Globus pallidus (tissue), 1 donor: ENCODE measurements at regions not wholly inside any gene's neighbourhood (a gene's known extent, or its start where the extent isn't known, plus 50 kb on each side); places are given as distances from the start of the nearest gene placed in this dataset.

Source experiments
- DNase-seq: peaks from one replicate; pipeline ENCODE4 v3.0.0-alpha.2; 2015; ENCODE audit warnings: low spot score

DNA sequence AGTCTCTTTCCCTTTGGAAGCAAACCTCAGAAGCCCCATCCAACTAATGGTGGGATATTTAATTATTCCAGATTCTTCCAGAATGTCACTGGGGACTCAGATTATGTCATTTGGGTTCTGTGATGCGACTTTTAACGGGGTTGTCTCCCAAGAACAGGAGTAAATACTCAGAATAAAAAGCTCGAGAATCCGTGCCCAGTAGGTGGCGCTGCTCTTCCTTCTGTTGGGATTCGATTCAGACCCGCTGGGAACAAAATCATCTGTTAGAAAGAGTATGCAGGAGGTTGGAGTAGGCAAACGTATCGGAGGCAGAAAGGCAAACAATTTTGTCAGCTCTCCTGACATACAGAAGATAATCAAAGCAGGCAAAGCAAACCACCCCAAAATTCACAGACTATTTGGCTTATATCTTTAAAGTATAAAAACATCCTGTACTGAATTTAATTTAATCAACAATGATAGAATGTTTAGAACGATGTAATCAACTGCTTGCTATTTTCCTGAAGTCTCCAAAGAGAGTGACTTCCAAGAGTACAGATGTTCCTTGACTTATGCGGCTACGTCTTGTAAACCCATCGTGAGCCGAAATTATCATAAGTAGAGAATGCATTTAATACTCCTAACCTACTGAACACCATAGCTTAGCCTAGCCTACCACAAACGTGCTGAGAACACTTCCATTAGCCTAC lies 169.8 kb upstream of the RAI14 start:
- peak; percentile 95 for DNase-seq

DNA sequence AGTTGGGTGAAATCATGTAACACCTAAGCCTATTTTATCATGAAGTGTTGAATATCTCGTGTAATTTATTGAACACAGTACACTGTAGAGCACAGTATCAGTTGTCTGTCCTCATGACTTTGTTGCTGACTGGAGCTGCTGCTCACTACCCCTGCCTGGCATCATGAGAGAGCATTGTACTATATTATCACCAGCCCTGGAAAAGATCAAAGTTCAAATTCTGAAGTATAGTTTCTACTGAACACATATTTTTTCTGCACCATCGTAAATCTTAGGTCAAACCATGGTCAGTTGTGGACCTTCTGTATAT lies 169.3 kb upstream of the RAI14 start:
- DNase-seq, result no peak

DNA sequence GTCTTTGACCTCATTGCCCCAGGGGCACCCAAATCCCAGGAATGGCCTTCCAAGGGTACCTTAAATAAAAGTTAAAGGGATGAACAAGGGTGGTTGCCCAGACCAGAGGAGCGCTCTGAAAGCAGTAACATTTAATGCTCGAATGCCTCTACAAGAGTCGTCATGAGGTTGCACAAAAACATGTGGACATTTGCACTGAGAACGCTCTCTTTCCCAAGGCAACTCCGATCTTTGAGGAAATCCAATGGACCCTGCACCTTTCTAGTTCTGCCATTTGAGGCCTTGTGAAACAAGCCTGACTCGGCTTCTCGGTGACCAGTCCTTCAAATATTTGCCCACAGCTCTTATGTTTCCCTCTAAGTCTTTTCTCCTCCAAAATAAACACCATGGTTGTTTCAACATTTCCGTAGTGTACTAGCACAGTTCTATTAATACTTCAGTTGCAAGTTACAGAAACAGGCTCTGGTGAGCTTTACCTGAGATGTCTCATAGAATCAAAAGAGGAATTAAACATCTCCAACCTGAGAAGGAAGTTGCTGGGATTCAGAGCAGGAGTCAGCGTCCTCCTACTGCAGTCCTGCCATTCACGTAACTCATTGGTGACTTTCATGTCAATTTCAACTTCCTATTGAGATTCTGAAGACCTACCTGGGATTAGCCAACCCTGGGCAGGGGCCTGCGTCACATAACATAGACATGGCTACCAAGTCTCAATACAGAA lies 168.8 kb upstream of the RAI14 start:
- DNase-seq, result no peak

DNA sequence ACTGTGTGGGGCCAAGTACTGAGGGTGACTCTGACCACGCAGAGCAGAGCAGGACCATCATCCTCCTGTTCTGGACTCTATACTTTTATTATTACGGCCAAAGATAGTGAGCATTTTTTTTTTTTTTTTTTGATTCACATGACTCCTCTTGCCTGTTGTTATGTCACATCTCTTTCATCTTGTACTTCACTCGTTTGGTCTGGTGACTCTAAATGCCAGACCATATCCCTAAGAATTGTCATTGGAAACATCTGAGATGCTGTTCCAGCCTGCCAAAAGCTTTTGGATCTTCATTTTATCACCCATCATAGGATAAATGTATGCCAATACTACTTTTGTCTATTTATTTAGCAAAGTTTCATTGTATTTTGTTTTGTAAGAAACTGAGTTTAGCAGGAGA lies 168.2 kb upstream of the RAI14 start:
- no peak for DNase-seq

DNA sequence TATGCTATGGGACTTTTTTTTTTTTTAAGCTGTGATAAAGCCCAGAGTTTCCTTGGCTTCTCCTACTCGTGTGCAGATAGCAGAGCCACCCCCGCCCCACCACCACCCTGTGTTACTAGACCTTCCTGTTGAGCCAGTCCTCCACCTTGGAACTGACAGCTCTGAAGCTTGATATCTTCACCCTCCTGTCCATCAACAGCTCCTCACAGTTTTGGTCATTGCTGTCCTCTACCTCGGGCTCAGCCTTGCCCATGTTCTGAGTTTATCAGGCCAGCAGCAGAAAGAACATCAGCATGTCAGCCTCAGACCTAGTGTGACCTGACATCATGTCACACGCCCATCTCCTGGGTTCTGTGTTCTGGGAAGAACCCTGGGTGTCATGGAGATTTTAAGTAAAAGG lies 167.1 kb upstream of the RAI14 start:
- DNase-seq, result no peak

DNA sequence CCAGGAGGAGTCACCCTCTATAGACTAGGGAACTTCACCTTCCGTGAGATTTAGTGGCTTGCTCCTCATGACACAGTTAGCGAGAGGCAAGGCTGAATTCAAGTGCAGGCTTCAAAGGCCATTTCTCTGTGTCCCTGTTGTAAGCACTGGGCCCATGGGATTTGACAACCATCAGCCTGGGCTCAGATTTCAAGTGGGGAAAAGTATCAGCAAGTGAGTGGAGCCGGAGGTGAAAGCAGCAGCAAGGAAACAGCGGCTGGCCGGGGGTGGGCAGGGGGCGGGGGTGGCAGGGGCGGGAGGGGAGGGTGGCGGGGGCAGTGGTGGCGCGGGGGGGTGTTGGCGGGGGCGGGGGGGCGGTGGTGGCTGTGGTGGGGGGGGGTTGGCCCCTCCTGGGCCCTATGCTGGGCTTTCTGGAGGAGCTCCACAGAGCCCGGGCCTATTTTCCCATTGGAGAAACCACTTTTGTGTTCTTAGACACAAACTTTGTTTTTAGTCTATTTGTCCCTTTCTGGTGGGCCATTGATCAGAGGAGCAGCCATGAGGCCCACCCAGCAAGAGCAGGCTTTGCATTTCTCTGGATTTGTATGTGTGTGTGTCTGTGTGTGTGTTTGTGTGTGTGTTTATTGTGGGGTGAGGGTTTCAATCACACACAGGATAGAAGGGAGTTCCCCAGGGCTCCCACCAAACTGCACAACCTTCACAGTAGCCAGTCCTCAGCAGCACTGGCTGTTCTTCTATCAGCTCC lies 165.4 kb upstream of the RAI14 start:
- DNase-seq, result no peak

DNA sequence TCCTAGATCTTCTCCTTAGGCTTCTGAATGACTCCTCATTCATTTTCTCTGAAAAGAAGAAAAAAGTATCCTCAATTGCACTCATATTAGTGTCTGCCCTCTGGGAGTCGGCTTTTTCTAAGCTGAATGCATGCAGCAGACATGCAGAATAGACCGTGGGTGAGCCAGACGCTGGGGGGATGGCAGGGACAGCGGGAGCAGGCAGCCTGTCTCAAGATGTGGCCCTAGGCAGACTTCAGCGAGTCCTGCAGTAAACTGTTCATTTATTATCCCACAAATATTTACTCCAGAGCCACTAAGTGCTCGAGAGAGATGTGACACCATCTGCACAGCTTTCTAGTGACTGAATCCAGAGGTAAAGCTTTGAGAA lies 164.9 kb upstream of the RAI14 start:
- DNase-seq, result no peak

DNA sequence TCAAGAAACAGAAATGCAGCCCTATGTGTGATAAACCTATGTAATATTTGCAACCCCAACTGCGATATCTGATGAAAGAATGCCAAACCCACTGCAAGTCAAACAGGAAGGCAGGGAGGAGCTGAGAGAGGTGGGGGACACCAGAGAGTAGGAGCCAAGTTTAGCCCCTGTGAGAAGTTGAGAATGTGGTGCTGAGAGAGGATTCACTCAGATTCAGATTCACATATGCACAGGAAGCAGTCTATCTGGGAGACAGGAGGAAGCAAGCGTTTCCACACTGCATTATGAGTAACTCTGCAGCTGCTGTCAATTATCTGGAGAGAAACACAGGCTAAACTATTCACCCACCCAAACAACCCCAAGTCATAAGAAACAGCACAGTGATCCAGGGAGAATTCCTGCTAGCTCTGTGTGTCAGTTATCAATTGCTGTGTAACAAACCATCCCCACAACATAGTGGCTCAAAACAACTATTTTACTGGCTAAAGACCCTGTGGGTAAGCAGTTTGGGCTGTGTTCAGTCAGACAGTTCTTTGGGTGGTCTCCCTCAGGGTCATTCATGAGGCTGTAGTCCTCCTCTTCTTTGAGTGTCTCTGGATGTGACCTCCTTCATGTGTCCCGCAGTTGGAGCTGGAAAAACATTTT lies 161.9 kb upstream of the RAI14 start:
- no peak for DNase-seq

DNA sequence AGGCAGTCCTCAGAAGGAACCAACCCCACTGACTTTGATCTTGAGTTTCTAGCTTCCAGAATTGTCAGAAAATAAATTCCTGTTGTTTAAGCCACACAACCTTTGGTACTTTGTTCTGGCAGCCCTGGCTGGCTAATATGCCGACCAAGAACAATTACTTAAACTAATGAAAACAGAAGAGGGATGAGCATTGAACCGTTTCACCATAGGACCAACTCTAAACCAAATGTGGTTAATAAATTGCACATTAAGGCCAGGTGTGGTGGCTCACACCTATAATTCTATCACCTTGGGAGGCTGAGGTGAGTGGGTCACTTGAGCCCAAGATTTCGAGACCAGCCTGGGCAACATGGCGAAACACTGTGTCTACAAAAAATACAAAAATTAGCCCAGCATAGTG lies 160.9 kb upstream of the RAI14 start:
- DNase-seq, result no peak

DNA sequence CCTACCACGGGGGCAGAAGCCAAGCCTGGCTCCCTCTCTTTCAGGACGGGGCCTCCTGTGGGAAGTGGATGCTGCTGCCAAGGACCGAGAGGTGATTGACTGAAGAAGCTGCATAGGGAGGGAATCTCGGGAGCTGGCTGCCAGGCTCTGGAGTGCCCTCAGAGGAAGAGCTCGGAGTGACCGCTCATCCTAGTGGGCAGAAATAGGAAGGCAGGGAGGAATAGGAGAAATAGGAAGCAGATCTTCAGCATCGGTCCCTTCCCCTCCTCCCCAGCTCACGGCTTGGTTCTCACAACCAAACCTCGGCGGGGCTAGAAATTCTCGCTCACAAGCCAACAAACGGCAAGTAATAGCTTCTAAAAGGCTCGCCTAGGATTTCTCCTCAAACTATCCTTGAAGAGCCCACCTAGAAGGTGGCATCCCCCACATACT lies 159.9 kb upstream of the RAI14 start:
- DNase-seq, result no peak

DNA sequence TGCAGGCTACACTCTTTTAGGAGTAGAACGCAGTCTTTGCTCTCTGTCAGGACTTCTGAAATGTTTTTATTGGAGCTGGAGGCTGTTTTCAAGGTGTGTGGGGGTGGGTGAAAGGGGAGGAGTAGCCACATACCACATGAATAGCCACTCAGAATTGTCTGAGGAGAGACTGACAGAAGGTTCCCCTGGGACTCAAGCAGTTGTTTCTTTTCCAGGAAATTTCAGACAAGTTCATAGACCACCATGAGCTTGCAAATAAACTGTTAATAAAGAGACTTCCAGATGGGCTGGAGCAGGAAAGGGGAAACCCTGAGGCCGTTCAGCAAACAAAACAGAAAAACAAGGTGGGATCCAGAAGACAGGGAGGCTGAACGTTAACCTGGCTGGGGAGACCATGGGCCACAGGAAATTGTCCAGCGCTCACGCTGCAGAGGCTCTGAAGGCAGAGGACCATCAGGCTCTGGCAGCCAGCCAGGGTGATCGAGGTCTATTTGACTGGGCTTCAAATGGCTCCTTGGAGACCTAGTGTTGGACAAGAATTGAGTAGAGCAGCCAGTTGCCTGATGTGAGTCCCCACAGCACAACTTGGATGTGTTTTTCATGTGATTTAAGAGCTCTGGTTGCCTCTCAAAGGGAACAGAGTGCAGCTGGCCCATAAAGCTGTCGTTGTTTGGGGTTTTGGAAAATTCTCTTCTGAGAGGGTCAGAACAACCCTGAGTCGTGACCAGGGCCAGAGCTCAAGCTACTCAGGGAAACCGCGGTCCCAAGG lies 159.2 kb upstream of the RAI14 start:
- DNase-seq, result no peak

DNA sequence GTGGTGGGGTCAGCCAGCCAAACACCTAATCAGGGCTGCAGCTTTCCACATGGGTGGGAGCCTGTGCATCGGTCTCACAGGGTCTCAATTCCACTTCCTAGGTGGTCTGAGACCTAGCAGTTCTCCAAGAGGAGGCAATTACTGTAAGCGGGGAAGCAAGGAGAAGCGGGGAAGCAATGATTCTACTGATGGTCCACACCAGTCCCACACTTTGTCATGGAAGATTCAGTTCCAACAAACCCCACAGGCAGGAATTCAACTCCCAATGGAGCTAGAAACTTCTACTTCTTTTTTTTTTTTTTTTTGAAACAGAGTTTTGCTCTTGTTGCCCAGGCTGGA lies 158.7 kb upstream of the RAI14 start:
- no peak for DNase-seq

DNA sequence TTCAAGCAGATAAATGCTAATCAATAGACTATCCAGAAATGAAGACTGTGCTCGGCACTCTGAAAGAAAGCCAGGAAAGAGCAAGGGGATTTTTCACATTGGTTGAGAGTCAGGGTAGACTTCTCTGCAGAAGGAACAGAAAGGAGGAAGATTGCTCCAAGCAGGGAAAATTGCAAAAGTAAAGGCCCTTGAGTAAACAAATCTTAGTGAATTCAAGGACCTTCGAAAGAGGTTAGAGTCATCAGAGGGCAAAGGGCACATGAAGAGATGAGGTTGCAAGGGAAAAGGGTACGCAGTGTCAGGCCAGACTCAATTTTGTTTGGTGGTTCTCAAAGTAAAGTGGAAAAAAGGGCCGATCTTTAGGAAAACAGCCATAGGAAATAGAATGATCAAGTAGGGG lies 157.6 kb upstream of the RAI14 start:
- DNase-seq, result no peak

DNA sequence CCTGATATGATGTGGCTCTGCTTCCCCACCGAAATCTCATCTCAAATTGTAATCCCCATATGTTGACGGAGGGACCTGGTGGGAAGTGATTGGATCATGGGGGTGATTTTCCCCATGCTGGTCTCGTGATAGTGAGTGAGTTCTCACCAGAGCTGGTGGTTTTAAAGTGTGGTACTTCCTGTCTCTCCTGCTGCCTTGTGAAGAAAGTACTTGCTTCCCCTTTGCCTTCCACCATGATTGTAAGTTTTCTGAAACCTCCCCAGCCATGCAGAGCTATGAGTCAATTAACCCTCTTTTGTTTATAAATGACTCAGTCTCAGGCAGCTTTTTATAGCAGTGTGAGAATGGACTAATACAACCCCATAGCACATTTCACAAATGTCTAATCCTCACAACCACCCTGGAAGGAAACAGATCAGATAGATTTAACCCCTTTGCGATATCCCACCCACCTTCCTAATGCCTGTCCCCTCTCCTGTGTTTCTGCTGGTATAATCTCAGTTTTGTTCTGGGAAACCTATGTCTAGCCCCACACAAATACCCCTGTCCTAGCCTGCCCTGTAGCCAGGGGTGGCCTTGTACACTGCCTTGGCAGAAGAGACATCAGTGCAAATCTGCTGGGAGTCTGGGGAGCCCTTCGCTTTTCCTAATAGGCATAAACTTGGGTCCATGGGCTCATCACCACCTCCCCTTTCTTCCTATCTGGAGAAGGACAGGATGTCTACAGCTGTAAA lies 157.0 kb upstream of the RAI14 start:
- no peak for DNase-seq

DNA sequence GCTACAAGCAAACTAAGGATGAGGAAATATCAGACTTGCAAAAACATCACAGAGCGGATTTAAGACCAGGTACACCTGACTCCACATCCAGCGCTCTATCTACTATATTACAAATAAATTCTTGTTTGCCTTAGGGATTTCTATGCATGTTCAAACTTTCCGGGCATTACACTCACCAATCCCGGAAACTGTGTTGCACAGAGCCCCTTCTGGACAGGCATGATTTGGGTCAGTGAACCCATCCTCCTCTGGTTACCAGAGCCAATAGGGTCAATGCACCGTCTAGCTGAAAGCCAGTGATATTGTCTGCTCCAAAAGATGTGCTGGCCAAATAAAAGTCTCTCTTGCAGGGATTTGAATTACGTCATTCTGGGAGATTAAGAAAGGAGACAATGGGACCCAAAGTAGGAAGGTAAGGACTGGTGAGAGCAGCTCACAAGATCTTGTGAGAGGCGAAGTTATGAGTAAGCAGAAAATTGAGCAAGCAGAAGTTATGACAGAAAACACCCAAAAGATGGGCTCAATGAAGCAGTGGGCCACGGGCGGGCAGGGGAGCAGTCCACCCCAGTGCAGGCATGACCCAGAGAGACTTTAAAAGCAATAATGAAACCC lies 155.8 kb upstream of the RAI14 start:
- no peak for DNase-seq

DNA sequence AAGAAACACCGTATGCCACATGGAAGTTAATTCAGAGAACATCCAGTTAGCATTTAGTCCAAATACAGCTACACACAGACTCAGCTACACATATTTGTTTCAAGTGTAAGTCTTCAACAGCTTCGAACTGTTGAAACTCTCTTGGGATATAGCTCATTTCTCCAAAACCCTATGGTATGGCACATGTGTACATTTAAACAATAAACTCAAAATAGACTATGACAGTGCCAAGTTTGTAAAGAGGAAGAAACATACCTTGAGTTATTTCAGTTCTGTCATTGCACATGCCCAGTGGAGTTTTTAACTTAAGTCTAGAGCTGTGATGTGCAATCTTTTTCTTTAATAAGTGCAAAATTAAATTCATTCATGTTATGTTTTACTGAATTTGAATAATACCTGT lies 155.1 kb upstream of the RAI14 start:
- no peak for DNase-seq

DNA sequence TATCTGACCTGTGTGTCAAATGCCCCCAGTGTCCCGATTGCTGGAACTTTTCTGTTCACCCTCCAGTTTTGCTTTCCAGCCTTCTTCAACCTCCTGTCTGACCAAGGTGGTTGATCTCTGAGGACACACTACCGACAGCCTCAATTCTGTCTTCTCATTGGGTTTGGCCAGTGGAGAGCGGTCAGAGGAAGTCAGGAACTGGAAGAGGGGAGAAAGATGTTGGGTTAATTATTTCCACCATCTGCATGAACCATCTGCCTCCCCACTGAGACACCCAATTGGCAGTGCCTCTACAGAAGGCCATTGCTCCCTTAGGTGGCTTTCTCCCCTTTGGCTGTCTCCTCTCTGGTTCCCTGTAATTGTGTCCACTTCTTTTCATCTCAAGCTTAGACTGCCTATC lies 154.3 kb upstream of the RAI14 start:
- no peak for DNase-seq

DNA sequence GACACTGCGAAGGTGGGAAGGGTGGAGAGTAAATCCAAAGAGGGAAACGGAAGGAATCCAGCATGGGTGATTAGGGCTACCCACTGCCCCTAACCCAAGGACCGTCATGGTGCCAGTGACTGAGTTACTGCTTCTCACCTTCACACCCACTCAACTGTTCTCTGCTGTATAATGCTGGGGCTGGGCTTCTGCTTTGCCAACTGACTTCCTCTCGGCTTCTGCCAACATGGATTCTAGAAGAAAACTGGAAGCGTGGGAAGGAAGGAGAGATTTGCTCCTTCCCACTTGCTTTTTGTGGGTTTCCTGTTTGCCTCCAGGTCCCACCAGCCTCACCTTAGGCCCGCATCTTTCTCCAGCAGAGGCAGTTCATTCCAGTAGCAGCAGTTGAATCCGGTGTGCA lies 153.5 kb upstream of the RAI14 start:
- no peak for DNase-seq

DNA sequence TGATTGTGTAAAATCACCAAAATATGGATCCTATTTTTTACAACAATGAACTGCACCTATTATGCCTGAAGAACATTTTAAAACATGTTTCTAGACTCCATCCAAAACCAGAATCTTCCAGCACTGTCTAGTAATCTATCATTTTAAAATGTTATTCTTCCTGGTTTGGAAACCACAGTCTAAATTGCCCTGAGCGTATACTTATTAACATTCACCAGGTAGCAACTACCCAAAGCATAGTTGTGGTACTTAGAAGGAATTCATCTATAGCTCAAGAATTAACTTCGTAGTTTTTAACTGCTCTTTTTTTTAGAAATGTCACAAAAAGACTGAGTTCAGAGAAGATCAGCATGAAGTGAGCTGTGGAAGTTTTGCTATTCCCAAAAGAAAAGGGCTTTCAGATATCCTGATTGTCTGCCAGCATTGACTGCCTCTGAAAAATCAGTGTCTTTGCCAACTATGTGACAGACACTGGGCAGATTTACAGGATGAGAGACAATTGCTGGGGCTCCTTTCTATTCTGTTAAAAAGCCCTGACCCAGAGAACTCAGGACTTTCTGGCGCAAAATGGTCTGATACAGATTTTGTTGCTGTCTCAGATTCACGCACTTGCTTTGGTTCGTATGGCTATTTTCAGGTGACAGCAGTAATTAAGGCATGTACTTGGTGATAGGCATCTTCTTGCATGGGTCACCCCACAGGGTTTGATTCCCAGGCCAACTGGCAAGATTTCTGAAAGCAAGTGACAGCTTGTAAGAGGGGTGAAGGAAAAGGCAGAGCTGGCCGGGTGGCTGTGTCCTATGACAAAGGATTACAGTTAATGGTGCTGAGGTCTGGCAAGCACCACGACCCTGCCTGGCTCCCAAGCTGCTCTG lies 152.5 kb upstream of the RAI14 start:
- peak; percentile 96 for DNase-seq

DNA sequence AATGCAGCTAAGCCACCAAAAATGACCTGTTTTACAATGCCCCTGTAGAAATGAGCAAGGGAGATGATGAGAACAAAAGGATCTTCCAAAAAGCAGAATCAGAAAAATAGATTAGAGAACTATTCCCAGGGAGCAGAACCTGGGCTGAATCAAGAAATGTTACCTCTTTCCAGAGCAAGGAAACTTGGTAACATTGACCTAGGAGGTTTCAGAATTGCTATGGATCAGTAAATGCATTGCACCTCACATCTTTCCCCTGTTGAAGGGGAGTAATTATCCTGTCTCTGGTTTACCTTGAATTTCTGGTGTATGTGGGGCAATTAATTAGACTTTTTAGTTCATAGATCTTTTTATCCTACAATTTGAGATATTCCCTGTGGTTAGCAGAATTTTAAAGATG lies 151.2 kb upstream of the RAI14 start:
- no peak for DNase-seq
